ENCODE measurements at regions not wholly inside any gene's neighbourhood (a gene's known extent, or its start where the extent isn't known, plus 50 kb on each side); places are given as distances from the start of the nearest gene placed in this dataset.

DNA sequence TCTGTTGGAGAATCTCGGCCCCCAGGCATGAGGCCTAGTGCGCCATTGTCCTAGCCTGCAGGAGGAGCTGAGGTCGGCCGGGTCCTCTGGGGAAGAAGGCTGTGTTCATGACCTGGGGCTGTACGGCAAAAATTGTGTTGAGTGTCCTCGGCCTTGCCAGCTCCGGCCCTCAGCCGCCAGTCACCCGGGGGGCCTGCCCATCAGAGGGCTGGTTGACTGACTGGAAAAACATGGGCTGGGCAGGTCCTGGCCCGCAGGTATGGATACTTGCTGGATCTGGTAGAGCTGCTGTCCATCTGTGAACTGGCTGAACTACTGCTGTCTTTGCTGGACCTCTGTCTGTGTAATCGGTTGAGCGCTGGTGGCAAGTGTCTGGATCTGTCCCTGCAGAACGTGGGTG, 136.7 kb upstream of the GAS1 start:
- H3K36me3 ChIP-seq (ENCODE audit: control insufficient read depth in 2 of 2, extremely low read depth in 1 of 2, insufficient read depth in 2 of 2, low read length in 2 of 2): no peaks in the 10 kb centered on the region
- H3K9me1 ChIP-seq (ENCODE audit: control insufficient read depth, extremely low read depth, insufficient read depth, low read length): no peaks in the 10 kb centered on the region
- H2AFZ ChIP-seq (ENCODE audit: control insufficient read depth, low read length): no peak overlapping the region
- no peak for TF ChIP-seq EZH2 (IDR thresholded peaks at IDR 0.05; ENCODE audit: low read length)
- TF ChIP-seq, protein P1, sequence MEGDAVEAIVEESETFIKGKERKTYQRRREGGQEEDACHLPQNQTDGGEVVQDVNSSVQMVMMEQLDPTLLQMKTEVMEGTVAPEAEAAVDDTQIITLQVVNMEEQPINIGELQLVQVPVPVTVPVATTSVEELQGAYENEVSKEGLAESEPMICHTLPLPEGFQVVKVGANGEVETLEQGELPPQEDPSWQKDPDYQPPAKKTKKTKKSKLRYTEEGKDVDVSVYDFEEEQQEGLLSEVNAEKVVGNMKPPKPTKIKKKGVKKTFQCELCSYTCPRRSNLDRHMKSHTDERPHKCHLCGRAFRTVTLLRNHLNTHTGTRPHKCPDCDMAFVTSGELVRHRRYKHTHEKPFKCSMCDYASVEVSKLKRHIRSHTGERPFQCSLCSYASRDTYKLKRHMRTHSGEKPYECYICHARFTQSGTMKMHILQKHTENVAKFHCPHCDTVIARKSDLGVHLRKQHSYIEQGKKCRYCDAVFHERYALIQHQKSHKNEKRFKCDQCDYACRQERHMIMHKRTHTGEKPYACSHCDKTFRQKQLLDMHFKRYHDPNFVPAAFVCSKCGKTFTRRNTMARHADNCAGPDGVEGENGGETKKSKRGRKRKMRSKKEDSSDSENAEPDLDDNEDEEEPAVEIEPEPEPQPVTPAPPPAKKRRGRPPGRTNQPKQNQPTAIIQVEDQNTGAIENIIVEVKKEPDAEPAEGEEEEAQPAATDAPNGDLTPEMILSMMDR (optimal IDR thresholded peaks at IDR 0.05 in 1 of 3, IDR thresholded peaks at IDR 0.05 in 1 of 3, conservative IDR thresholded peaks at IDR 0.05 in 1 of 3; ENCODE audit: extremely low read depth in 1 of 3, insufficient read depth in 2 of 3, low read length in 3 of 3): no peak
- no peak overlapping the region for H3K4me2 ChIP-seq (ENCODE audit: control insufficient read depth, extremely low read depth, insufficient read depth, low read depth, low read length)
- no peak overlapping the region for H3K9ac ChIP-seq (ENCODE audit: control insufficient read depth, extremely low read depth, insufficient read depth, low read length)
- no peak for DNase-seq (ENCODE audit: low read depth, low spot score)
- no peaks in the 10 kb centered on the region for H3K79me2 ChIP-seq (ENCODE audit: control insufficient read depth, insufficient read depth, low read length)
- dilution Hi-C loops (cut with MboI; ENCODE audit: extremely low pct_ligation_motif_present, low sequenced_read_pairs): no loop called here
- no peaks in the 10 kb centered on the region for H4K20me1 ChIP-seq (ENCODE audit: control insufficient read depth, extremely low read depth, insufficient read depth, low read length)
- peaks cover 2% of the 10 kb centered on the region for H3K9me3 ChIP-seq (ENCODE audit: control insufficient read depth, low read depth, low read length)
- H3K27ac ChIP-seq (ENCODE audit: control insufficient read depth, insufficient read depth, low read length): no peak overlapping the region
- H3K4me3 ChIP-seq (ENCODE audit: control insufficient read depth in 2 of 3, extremely low read depth in 1 of 3, insufficient read depth in 2 of 3, low read depth in 1 of 3, low read length in 3 of 3): no peak overlapping the region
- no peaks in the 10 kb centered on the region for H3K4me1 ChIP-seq (ENCODE audit: control insufficient read depth, extremely low read depth, insufficient read depth, low read length)
- FAIRE-seq: no peak
- no peaks in the 10 kb centered on the region for H3K27me3 ChIP-seq (ENCODE audit: control insufficient read depth, extremely low read depth, insufficient read depth, low read length)

DNA sequence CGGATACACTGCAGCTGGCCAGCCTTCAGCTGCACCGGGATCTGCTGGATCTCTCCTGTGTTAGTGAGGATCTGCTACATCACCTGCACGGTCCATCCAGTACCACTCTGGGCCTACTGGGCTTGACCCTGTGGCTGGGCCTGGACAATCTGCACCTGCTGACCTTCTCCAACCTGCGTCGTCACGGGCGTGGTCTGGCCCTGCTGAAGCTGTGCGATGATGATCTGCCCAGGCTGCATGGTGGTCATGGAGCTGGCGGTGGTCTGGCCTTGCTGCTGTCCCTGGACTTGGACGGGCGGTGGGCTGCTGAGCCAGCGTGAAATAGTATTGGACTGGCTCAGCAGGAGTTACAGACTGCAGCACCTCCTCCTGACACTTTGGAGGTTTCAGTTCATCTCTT, 137.1 kb upstream of the GAS1 start:
- Histone ChIP-seq H3K9me3 (ENCODE audit: control insufficient read depth, low read depth, low read length) (peaks cover 2% of the 10 kb centered on the region), H4K20me1 (ENCODE audit: control insufficient read depth, extremely low read depth, insufficient read depth, low read length) (no peaks in the 10 kb centered on the region), H3K9me1 (ENCODE audit: control insufficient read depth, extremely low read depth, insufficient read depth, low read length) (no peaks in the 10 kb centered on the region), H2AFZ (ENCODE audit: control insufficient read depth, low read length) (no peak overlapping the region), H3K4me3 (ENCODE audit: control insufficient read depth in 2 of 3, extremely low read depth in 1 of 3, insufficient read depth in 2 of 3, low read depth in 1 of 3, low read length in 3 of 3) (no peak overlapping the region), H3K4me1 (ENCODE audit: control insufficient read depth, extremely low read depth, insufficient read depth, low read length) (no peaks in the 10 kb centered on the region), H3K9ac (ENCODE audit: control insufficient read depth, extremely low read depth, insufficient read depth, low read length) (no peak overlapping the region), H3K79me2 (ENCODE audit: control insufficient read depth, insufficient read depth, low read length) (no peaks in the 10 kb centered on the region), H3K27ac (ENCODE audit: control insufficient read depth, insufficient read depth, low read length) (no peak overlapping the region), H3K27me3 (ENCODE audit: control insufficient read depth, extremely low read depth, insufficient read depth, low read length) (no peaks in the 10 kb centered on the region), H3K36me3 (ENCODE audit: control insufficient read depth in 2 of 2, extremely low read depth in 1 of 2, insufficient read depth in 2 of 2, low read length in 2 of 2) (no peaks in the 10 kb centered on the region), H3K4me2 (ENCODE audit: control insufficient read depth, extremely low read depth, insufficient read depth, low read depth, low read length) (no peak overlapping the region)
- no peak for DNase-seq (ENCODE audit: low read depth, low spot score)
- FAIRE-seq: no peak
- TF ChIP-seq, protein P1 (optimal IDR thresholded peaks at IDR 0.05 in 1 of 3, IDR thresholded peaks at IDR 0.05 in 1 of 3, conservative IDR thresholded peaks at IDR 0.05 in 1 of 3; ENCODE audit: extremely low read depth in 1 of 3, insufficient read depth in 2 of 3, low read length in 3 of 3): no peak
- TF ChIP-seq EZH2 (IDR thresholded peaks at IDR 0.05; ENCODE audit: low read length): no peak
- dilution Hi-C loops (cut with MboI; ENCODE audit: extremely low pct_ligation_motif_present, low sequenced_read_pairs): no loop called here
